ENCODE measurements at regions not wholly inside any gene's neighbourhood (a gene's known extent, or its start where the extent isn't known, plus 50 kb on each side); places are given as distances from the start of the nearest gene placed in this dataset.
A peak's percentile ranks its signal among the peaks of the same experiment; 100 is the strongest.

DNA sequence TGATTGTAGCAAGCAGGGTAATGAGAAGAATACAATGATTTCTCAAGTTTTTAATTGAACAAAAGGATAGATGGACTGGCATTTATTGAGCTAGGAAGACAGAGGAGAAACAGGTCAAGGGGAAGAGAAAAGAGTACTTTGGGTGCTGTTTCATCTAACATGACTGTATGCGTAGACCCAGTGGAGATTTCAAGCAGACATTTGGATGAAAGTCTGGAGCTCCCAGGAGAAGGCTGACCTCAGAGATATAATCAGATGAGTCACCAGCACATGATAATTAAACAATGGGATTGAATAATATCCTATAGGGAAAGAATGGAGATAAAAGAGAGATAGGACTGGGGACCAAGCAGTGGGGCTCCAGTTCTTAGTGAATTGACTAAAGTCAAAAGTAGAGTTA is 194.9 kb downstream of the ARRDC4 start:
- Histone ChIP-seq H3K9me3 (ENCODE audit: insufficient read depth, low read length) (no peaks in the 10 kb centered on the region), H3K27ac (ENCODE audit: low read depth, low read length) (no peak overlapping the region), H3K4me2 (ENCODE audit: low read depth, low read length, poor library complexity, severe bottlenecking) (no peak overlapping the region)

DNA sequence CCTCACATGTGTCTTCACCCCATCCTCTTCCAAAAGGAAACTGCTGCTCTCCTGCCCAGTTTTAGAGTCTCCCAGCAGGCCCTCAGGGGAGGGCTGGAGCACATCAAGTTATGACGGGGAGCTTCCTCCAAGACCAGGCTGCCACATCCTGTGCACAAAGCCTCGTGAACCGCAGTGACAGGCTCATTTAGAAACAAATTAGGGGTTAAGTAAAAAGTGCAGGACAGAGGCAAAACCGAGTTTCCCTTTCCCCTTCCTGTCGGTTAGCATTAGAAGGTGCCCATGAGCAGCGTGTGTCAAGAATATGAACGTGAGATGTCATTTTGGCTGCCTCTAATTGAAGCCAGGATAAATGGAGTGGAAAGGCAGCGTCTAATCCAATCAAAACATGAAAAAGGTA is 199.7 kb downstream of the ARRDC4 start:
- no peaks in the 10 kb centered on the region for H4K20me1 ChIP-seq (ENCODE audit: low read depth, low read length)
- H3K36me3 ChIP-seq (ENCODE audit: low read length), result no peaks in the 10 kb centered on the region
- peak overlapping the region; percentile 16 for H3K4me2 ChIP-seq (ENCODE audit: low read depth, low read length, poor library complexity, severe bottlenecking)
- H3K9ac ChIP-seq (ENCODE audit: low read length), result peak overlapping the region; percentile 19; the same call in 1 of the 2 replicates
- H3K79me2 ChIP-seq (ENCODE audit: insufficient read depth, low read length), result no peaks in the 10 kb centered on the region
- no peak overlapping the region for H3K4me3 ChIP-seq (ENCODE audit: insufficient read depth, low read length, poor library complexity, severe bottlenecking)
- H2AFZ ChIP-seq (ENCODE audit: low read depth, low read length, severe bottlenecking), result no peak overlapping the region
- H3K9me2 ChIP-seq (replicated peaks; ENCODE audit: insufficient read depth, low read length), result no peaks in the 10 kb centered on the region
- no peaks in the 10 kb centered on the region for H3K27me3 ChIP-seq (ENCODE audit: low read length)
- H3K27ac ChIP-seq (ENCODE audit: low read depth, low read length), result peak overlapping the region; percentile 64
- no peaks in the 10 kb centered on the region for H3K9me3 ChIP-seq (ENCODE audit: insufficient read depth, low read length)
- TF ChIP-seq, protein P1, sequence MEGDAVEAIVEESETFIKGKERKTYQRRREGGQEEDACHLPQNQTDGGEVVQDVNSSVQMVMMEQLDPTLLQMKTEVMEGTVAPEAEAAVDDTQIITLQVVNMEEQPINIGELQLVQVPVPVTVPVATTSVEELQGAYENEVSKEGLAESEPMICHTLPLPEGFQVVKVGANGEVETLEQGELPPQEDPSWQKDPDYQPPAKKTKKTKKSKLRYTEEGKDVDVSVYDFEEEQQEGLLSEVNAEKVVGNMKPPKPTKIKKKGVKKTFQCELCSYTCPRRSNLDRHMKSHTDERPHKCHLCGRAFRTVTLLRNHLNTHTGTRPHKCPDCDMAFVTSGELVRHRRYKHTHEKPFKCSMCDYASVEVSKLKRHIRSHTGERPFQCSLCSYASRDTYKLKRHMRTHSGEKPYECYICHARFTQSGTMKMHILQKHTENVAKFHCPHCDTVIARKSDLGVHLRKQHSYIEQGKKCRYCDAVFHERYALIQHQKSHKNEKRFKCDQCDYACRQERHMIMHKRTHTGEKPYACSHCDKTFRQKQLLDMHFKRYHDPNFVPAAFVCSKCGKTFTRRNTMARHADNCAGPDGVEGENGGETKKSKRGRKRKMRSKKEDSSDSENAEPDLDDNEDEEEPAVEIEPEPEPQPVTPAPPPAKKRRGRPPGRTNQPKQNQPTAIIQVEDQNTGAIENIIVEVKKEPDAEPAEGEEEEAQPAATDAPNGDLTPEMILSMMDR (IDR thresholded peaks at IDR 0.05; ENCODE audit: insufficient read depth, low read length, poor library complexity, severe bottlenecking), result no peak
- TF ChIP-seq EZH2phosphoT487 (conservative IDR thresholded peaks at IDR 0.05; ENCODE audit: low read length), result no peak
- H3F3A ChIP-seq (ENCODE audit: insufficient read depth), result peaks cover 8% of the 10 kb centered on the region; the same call in 1 of the 2 replicates

More for the DNA sequence above, 194.9 kb downstream of the ARRDC4 start:
- Histone ChIP-seq H2AFZ (ENCODE audit: low read depth, low read length, severe bottlenecking) (no peak overlapping the region), H3K9ac (ENCODE audit: low read length) (no peak overlapping the region), H3F3A (ENCODE audit: insufficient read depth) (no peaks in the 10 kb centered on the region; the same call in 1 of the 2 replicates), H3K36me3 (ENCODE audit: low read length) (no peaks in the 10 kb centered on the region), H3K9me2 (replicated peaks; ENCODE audit: insufficient read depth, low read length) (no peaks in the 10 kb centered on the region), H3K79me2 (ENCODE audit: insufficient read depth, low read length) (no peaks in the 10 kb centered on the region), H3K4me3 (ENCODE audit: insufficient read depth, low read length, poor library complexity, severe bottlenecking) (no peak overlapping the region), H4K20me1 (ENCODE audit: low read depth, low read length) (no peaks in the 10 kb centered on the region), H3K27me3 (ENCODE audit: low read length) (no peaks in the 10 kb centered on the region)
- TF ChIP-seq EZH2phosphoT487 (conservative IDR thresholded peaks at IDR 0.05; ENCODE audit: low read length), result no peak
- TF ChIP-seq, protein P1 (IDR thresholded peaks at IDR 0.05; ENCODE audit: insufficient read depth, low read length, poor library complexity, severe bottlenecking), result no peak

DNA sequence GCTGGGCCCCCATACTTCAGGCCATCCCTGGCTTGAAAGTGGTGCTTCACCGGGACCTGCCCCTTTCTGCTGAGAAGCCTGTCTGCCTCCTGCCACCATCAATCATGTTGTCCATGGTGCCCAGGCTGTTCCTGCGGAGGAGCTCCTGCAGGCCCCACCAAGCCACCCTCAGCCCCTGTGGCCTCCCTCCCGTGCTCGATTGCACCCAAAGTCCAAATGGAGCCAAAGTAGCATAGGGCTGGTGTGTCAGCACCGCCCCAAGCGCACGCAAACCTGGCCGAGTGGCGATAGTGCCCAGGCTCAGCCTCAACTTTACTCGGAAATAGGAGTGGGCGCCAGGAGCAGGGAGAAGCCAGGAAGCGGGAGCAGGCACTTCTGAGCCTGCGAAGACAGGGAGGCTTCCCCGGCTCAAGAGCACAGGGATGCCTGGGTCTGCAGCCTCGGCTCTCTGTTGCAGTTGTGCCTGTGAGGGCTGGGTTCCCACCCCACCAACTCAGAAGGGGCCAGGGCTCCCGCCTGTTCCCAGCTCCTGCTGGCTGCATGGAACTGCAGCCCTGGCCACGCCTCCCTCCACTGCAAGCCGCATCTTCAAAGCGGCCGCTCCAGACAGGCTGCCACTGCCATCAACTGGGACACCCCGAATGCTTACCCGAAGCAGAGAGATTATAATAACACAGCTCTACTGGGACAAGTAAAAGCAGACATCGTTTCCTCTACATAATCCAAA is 203.0 kb downstream of the ARRDC4 start:
- Histone ChIP-seq H2AFZ (ENCODE audit: low read depth, low read length, severe bottlenecking) (no peak overlapping the region), H3K4me3 (ENCODE audit: insufficient read depth, low read length, poor library complexity, severe bottlenecking) (no peak overlapping the region), H3K9ac (ENCODE audit: low read length) (peak overlapping the region; percentile 31), H3K4me2 (ENCODE audit: low read depth, low read length, poor library complexity, severe bottlenecking) (peak overlapping the region; percentile 33), H3K27me3 (ENCODE audit: low read length) (no peaks in the 10 kb centered on the region), H3K36me3 (ENCODE audit: low read length) (no peaks in the 10 kb centered on the region), H3K79me2 (ENCODE audit: insufficient read depth, low read length) (no peaks in the 10 kb centered on the region), H3F3A (ENCODE audit: insufficient read depth) (peaks cover 8% of the 10 kb centered on the region; the same call in 1 of the 2 replicates), H3K27ac (ENCODE audit: low read depth, low read length) (peak overlapping the region; percentile 87), H3K9me2 (replicated peaks; ENCODE audit: insufficient read depth, low read length) (no peaks in the 10 kb centered on the region), H4K20me1 (ENCODE audit: low read depth, low read length) (no peaks in the 10 kb centered on the region), H3K9me3 (ENCODE audit: insufficient read depth, low read length) (no peaks in the 10 kb centered on the region)
- TF ChIP-seq EZH2phosphoT487 (conservative IDR thresholded peaks at IDR 0.05; ENCODE audit: low read length), result no peak
- TF ChIP-seq, protein P1 (IDR thresholded peaks at IDR 0.05; ENCODE audit: insufficient read depth, low read length, poor library complexity, severe bottlenecking), result no peak
